ENCODE measurements at regions not wholly inside any gene's neighbourhood (a gene's known extent, or its start where the extent isn't known, plus 50 kb on each side); places are given as distances from the start of the nearest gene placed in this dataset.

GRCh38 chr5:114007678-114008077 lies 354.2 kb upstream of the KCNN2 start:
- Histone ChIP-seq H3K27me3 (no peaks in the 10 kb centered on the region), H3K36me3 (no peaks in the 10 kb centered on the region), H3K4me1 (no peaks in the 10 kb centered on the region), H3K4me3 (no peak overlapping the region), H3K9me3 (no peaks in the 10 kb centered on the region), H3K27ac (no peak overlapping the region)
- 62% methylated on average over 5 of the region's 5 CpGs for WGBS, 2 donors
- TF ChIP-seq, protein P1, sequence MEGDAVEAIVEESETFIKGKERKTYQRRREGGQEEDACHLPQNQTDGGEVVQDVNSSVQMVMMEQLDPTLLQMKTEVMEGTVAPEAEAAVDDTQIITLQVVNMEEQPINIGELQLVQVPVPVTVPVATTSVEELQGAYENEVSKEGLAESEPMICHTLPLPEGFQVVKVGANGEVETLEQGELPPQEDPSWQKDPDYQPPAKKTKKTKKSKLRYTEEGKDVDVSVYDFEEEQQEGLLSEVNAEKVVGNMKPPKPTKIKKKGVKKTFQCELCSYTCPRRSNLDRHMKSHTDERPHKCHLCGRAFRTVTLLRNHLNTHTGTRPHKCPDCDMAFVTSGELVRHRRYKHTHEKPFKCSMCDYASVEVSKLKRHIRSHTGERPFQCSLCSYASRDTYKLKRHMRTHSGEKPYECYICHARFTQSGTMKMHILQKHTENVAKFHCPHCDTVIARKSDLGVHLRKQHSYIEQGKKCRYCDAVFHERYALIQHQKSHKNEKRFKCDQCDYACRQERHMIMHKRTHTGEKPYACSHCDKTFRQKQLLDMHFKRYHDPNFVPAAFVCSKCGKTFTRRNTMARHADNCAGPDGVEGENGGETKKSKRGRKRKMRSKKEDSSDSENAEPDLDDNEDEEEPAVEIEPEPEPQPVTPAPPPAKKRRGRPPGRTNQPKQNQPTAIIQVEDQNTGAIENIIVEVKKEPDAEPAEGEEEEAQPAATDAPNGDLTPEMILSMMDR (IDR thresholded peaks at IDR 0.05), result no peak
- no peak for TF ChIP-seq POLR2A (IDR thresholded peaks at IDR 0.05)
- no peak for TF ChIP-seq EP300 (IDR thresholded peaks at IDR 0.05)
- no peak for DNase-seq (ENCODE audit: low spot score in 2 of 2)

- DNase-seq (ENCODE audit: low spot score in 2 of 2), result no peak
- Histone ChIP-seq H3K36me3 (no peaks in the 10 kb centered on the region), H3K4me1 (no peaks in the 10 kb centered on the region), H3K9me3 (no peaks in the 10 kb centered on the region), H3K27me3 (no peaks in the 10 kb centered on the region), H3K27ac (no peak overlapping the region), H3K4me3 (no peak overlapping the region)
- 50 to 52% methylated on average over 2 of the region's 2 CpGs for WGBS, 2 donors
- TF ChIP-seq, protein P1 (IDR thresholded peaks at IDR 0.05), result no peak
These were observed 351.5 kb upstream of the KCNN2 start for GRCh38 chr5:114010362-114010761.

DNA sequence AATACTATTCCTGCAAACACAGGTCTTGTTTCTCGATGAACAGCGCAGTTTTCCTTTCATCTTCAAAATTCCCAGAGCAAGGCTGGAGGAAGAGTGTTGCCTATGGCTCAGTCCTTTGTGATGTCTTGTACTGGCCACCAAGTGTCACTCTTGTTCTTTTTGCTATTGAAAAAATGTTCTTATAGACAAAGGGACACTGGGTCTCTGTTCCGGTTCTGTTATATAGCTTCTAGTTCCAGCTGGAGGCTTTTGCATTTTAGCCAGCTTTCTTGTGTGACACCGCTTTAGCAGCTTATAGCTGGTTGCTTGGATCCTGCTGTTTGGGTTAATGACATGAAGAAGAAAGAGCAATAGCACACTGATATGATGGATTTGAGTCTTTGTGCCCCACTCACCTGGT lies 343.7 kb upstream of the KCNN2 start:
- Histone ChIP-seq H3K4me1 (no peaks in the 10 kb centered on the region), H3K9me3 (no peaks in the 10 kb centered on the region), H3K4me3 (no peak overlapping the region), H3K27ac (no peak overlapping the region), H3K36me3 (no peaks in the 10 kb centered on the region), H3K27me3 (no peaks in the 10 kb centered on the region)
- TF ChIP-seq, protein P1 (IDR thresholded peaks at IDR 0.05), result no peak
- no peak for TF ChIP-seq POLR2A (IDR thresholded peaks at IDR 0.05)
- no peak for TF ChIP-seq EP300 (IDR thresholded peaks at IDR 0.05)
- no peak for DNase-seq (ENCODE audit: low spot score in 2 of 2)
- 45 to 53% methylated on average over 4 of the region's 4 CpGs for WGBS, 2 donors

DNA sequence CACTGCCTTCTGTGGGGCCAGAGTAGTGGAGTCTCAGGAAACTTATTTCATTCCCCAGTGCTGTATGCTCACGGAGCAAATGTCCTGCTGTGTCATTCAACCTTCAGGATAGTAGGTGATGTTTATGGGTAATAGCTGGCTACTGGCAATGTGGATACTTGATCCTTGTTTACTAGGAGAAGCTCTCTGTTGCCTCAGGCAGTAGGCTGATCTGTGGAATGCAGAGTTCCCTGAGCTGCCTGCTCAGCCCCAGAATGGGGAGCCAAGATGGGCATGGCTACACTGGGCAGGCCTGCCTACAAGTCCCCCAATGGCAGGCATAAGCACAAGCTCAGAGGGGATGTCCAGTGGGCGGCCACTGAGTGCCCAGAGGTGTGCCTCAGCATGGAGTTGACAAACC lies 323.1 kb upstream of the KCNN2 start:
- 56 to 78% methylated on average over 1 to 2 of the region's 2 CpGs for WGBS, 2 donors
- TF ChIP-seq EP300 (IDR thresholded peaks at IDR 0.05) (no peak), POLR2A (IDR thresholded peaks at IDR 0.05) (no peak)
- TF ChIP-seq, protein P1 (IDR thresholded peaks at IDR 0.05), result no peak
- Histone ChIP-seq H3K27ac (no peak overlapping the region), H3K4me1 (no peaks in the 10 kb centered on the region), H3K4me3 (no peak overlapping the region), H3K9me3 (peaks cover 0 to 8% (median 0%) of the 10 kb centered on the region in 4 donors), H3K27me3 (no peaks in the 10 kb centered on the region), H3K36me3 (no peaks in the 10 kb centered on the region)
- DNase-seq (ENCODE audit: low spot score in 2 of 2), result no peak

GRCh38 chr5:114050087-114050486 lies 311.8 kb upstream of the KCNN2 start:
- 58 to 64% methylated on average over 2 of the region's 2 CpGs for WGBS, 2 donors
- peaks cover 0 to 6% (median 0%) of the 10 kb centered on the region in 4 donors for H3K4me1 ChIP-seq
- H3K27me3 ChIP-seq, result peaks cover 0 to 12% of the 10 kb centered on the region in 2 donors
- H3K9me3 ChIP-seq, result no peaks in the 10 kb centered on the region
- no peak for DNase-seq (ENCODE audit: low spot score in 2 of 2)
- H3K4me3 ChIP-seq, result no peak overlapping the region
- no peaks in the 10 kb centered on the region for H3K36me3 ChIP-seq
- no peak for TF ChIP-seq EP300 (IDR thresholded peaks at IDR 0.05)
- no peak for TF ChIP-seq POLR2A (IDR thresholded peaks at IDR 0.05)
- TF ChIP-seq, protein P1 (IDR thresholded peaks at IDR 0.05), result no peak
- H3K27ac ChIP-seq, result no peak overlapping the region

Data from tibial nerve (tissue), 4 donors.